Midbrain (tissue), 1 donor: ENCODE measurements at regions not wholly inside any gene's neighbourhood (a gene's known extent, or its start where the extent isn't known, plus 50 kb on each side); places are given as distances from the start of the nearest gene placed in this dataset.

ENCODE experiments used
- DNase-seq: peaks from one replicate; lab custom pipeline; 2025; lab: John Stamatoyannopoulos, UW

DNA sequence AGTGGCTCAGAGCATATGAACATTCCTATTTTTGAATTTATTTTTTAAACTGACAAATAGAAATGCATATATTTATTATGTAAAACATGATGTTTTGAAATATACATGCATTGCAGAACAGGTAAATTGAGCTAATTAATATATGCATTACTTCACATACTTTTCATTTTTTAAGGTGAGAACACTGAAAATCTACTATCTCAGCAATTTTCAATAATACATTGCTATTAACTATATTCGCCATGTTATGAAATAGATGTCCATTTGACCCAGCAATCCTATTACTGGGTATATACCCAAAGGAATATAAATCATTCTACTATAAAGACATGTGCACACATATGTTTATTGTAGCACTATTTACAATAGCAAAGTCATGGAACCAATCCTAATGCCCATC is 717.7 kb upstream of the PIK3C3 start:
- DNase-seq: no peak

- DNase-seq: no peak
Observed at GRCh38 chr18:41231681-41232080, 723.4 kb upstream of the PIK3C3 start.

GRCh38 chr18:41227993-41228392 is 727.0 kb upstream of the PIK3C3 start:
- DNase-seq: no peak

GRCh38 chr18:41226911-41227310 is 728.1 kb upstream of the PIK3C3 start:
- no peak for DNase-seq

GRCh38 chr18:41226186-41226585 is 728.8 kb upstream of the PIK3C3 start:
- no peak for DNase-seq

DNA sequence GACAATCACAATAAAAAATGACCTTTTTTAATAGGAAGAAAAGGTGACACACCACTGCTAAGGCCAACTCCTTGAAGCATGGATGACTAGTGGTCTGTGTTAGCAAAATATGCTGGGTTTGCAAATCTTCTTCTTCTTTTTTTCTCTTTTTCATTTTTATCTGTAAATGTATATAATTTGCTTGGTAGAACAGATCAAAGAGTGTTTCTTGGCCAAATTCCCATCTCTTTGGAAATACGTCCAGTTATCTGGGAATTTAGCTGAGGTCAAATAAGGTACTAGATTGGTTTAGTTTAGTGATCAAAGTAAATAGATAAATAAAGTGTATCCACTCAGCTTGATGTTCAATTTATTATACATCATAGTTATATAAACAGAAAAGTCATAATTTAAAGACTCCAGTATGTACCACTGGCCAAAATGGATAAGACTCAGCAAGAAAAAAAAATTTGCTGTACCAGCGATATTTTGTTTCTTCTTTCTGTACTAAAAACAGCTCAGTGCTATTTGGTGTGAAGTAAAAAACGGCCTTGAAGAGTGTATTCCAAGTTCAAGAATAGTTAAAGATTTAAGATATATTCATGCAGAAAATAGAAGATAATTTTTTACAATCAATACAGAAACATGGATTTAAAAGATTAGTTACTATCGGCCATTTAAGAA is 738.6 kb upstream of the PIK3C3 start:
- DNase-seq: no peak

DNA sequence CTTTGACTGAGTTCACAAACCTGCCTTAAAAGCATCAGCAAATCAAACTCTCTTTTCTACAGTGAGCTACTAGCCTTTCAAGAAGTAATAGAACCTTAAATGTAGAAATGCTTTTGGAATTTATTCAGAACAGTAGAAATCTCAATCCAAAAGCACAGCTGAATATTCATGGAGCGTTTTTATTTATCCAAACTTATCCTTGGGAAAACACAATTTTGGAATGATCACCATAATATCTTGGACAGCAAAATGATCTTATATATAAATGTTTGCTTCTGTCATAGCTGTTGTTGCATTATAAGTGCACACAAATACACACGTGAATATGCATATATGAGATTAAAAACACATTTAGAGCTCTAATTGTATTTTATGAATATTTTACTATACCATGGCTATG is 747.3 kb upstream of the PIK3C3 start:
- DNase-seq: no peak

DNA sequence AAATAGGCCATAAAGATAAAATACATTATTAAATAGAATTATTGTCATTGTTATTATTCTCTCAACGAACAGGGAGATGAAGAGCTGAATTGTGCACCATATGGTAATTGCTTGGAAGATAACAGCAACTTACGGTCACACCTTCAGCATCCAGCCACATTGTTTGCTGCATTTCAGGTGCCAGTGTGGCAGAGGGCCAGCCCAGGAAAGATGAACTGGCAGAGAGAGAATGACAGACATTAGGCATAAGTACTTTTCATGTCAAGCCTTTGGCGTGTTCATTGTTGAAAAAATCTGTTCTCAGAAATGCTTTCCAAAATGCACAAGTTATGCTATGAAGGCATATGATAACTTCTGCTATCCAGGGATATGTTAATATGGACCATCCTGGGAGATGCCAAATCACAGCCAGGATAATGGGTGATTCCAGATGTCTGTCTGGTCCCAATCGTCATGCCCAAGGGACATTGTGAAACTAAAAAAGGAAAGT is 748.6 kb upstream of the PIK3C3 start:
- no peak for DNase-seq

GRCh38 chr18:41199212-41199611 is 755.8 kb upstream of the PIK3C3 start:
- DNase-seq: no peak

DNA sequence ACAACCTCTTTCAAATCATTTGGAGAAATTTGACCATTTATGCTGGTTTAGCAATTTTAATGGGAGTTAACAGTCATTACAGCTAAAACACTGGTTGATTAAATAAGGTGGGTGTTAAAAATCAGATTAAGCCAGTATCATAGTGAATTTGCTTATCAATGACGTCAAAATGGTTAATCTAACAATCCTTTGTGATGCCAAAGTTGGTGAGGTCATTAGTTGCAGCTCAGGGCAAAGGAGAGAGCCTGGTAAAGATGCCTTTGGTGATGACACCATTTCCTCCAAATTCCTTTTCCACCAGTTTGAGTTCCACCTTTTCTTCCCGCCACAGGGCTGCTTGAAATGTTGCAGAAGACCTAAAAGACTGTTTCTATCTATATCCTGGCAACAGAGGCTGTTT is 757.1 kb upstream of the PIK3C3 start:
- no peak for DNase-seq

- no peak for DNase-seq
Observed at GRCh38 chr18:41170346-41170745, 784.7 kb upstream of the PIK3C3 start.

DNA sequence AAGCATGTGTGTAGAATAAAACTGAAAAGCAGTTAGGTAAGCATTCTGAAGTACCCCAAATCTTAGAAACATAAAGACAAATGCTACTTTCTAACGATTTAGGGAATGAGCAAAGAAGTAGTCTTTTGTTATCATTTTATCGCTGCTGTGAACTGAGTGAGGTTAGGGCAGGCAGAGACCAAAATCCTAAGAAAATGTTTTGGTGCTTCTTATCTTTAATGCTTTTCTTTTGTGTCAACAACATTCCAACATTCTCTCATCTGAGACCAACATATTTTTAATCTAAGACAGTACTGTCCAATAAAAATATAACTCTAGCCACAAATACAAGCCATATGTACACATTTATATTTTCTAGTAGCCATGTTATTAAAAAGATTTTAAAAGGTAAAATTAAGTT is 789.4 kb upstream of the PIK3C3 start:
- no peak for DNase-seq

DNA sequence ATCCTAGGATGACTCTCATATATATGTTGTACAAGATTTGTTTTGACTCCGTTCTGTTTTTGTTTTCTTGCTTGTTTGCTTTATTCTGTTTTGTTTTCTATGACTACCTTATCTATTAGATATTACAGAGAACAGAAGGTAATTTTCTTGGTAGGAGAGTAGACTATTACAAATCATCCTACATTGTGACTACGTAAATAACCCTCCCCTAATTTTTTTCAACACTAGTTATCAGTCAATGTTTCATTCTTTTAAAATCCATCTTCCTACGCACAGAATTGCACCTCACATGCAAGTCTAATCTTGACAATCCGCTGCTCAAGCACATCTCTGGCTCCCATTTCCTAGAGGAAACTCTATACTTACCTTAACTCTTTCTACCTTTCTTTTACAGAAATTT is 792.3 kb upstream of the PIK3C3 start:
- no peak for DNase-seq

- DNase-seq: no peak
Observed at GRCh38 chr18:41162191-41162590, 792.8 kb upstream of the PIK3C3 start.

DNA sequence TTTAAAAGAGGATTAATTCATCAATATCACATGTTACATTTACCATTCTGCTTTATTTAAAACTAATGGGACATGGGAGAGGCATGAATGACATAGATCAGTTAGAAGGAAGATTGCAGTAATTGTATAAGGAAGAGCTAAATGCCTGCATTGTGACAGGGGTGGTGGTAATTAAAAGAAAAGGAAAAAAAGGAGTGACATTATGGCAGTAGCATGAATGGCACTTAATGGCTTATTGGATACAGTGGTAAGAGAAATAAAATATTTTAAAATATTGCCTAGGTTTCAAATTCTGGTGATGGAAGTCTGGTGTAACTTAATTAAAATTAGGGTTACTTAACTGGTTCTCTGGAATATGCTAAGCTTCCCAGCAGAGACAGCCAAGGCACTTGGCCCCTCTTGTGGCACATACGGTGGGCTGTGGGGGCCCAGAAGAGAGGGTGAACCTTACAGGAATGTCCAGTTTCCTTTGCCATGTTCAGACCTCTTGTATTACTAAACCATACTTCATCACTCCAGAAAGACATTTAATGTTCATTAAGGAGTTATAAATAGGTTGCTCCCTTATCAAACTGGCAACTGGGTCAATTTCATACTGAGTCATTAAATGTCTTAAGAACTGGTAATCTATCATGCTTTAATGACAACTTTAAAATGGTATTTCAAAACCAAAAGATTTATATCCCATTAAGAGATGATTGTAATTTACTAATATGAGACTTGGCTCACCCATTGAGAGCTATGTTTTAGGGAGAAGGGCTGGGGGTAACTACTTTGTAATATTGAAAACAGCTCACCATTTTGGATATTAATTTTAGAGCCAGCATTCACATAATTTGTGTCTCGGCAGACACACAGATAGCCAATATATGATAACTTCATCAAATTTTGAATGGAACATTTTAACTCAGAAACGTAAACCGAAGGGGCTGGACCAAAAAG is 798.9 kb upstream of the PIK3C3 start:
- no peak for DNase-seq

GRCh38 chr18:41155025-41155424 is 800.0 kb upstream of the PIK3C3 start:
- DNase-seq: no peak

- DNase-seq: no peak
Observed at GRCh38 chr18:41153871-41154270, 801.2 kb upstream of the PIK3C3 start.

GRCh38 chr18:41150316-41150715 is 804.7 kb upstream of the PIK3C3 start:
- no peak for DNase-seq

GRCh38 chr18:41146301-41146700 is 808.7 kb upstream of the PIK3C3 start:
- DNase-seq: no peak

GRCh38 chr18:41145516-41145915 is 809.5 kb upstream of the PIK3C3 start:
- DNase-seq: no peak

- no peak for DNase-seq
Observed at GRCh38 chr18:41144441-41144840, 810.6 kb upstream of the PIK3C3 start.

- no peak for DNase-seq
Observed at GRCh38 chr18:41140506-41140905, 814.5 kb upstream of the PIK3C3 start.

- DNase-seq: no peak
Observed at GRCh38 chr18:41135146-41135545, 819.9 kb upstream of the PIK3C3 start.
